GM12878 (cell line): ENCODE measurements at regions not wholly inside any gene's neighbourhood (a gene's known extent, or its start where the extent isn't known, plus 50 kb on each side); places are given as distances from the start of the nearest gene placed in this dataset.

ENCODE experiments used
- ATAC-seq: fragments of 200-7000 bp; cut with Tn5 transposase; 3 replicates; pipeline ENCODE4 v1.9.1; 2020; ENCODE audit warnings: mild to moderate bottlenecking, moderate library complexity
- BruUV-seq: library from RNA; stranded (reverse); fragments of 400-500 nt; replicated peaks from 2 replicates; lab custom pipeline; 2021; lab: Mats Ljungman, UMichigan
- CTCF ChIA-PET: fragments of 300-600 bp; sonication (Branson Sonifier 250); formaldehyde crosslinking; extraction: SDS; loops from one replicate; lab custom pipeline; 2021; ENCODE audit warnings: inconsistent platforms; lab: Yijun Ruan, JAX
- POLR2A ChIA-PET: fragments of 350-600 bp; formaldehyde crosslinking; extraction: SDS; loops from one replicate; lab custom pipeline; 2021; ENCODE audit warnings: inconsistent platforms; lab: Charles Lee
- RAD21 ChIA-PET: fragments of 300-600 bp; sonication (Branson Sonifier 250); formaldehyde crosslinking; loops from one replicate; lab custom pipeline; 2023; ENCODE audit warnings: antibody characterized with exemption; ENCODE audit not compliant: unreplicated experiment; lab: Charles Lee
- SMC1A ChIA-PET: fragments of 300-600 bp; sonication (Branson Sonifier 250); formaldehyde crosslinking; loops from one replicate; lab custom pipeline; 2023; ENCODE audit not compliant: unreplicated experiment, uncharacterized antibody; lab: Charles Lee
- DNase-seq: peaks from one replicate; pipeline ENCODE4 v3.0.0-alpha.2; 2011; ENCODE audit warnings: low read depth, low spot score
- FAIRE-seq: peaks from 3 replicates; lab custom pipeline; 2011; peaks lifted over from hg19 to GRCh38; lab: Jason Lieb, UNC
- H2AFZ ChIP-seq: 2 replicates; pipeline ENCODE4 v1.6.0; 2011; ENCODE audit warnings: low read depth, low read length, control low read depth; ENCODE audit not compliant: control insufficient read depth
- H3K27ac ChIP-seq: 2 replicates; pipeline ENCODE4 v1.5.1; 2011; ENCODE audit warnings: control low read depth; ENCODE audit not compliant: control insufficient read depth, insufficient read depth
- H3K27me3 ChIP-seq, 2 experiments: replicated peaks in 1 of 2; 2 replicates each; pipeline versions ENCODE4 v1.6.0 to v1.6.1; 2011; ENCODE audit warnings: low read length in 1 of 2; ENCODE audit not compliant: control insufficient read depth in 2 of 2, insufficient read depth in 2 of 2
- H3K36me3 ChIP-seq, 2 experiments: 2 replicates each; pipeline ENCODE4 v1.5.1; 2011; ENCODE audit warnings: low read length in 1 of 2; ENCODE audit not compliant: control insufficient read depth in 2 of 2, insufficient read depth in 2 of 2
- H3K4me1 ChIP-seq: 2 replicates; pipeline ENCODE4 v1.6.1; 2011; ENCODE audit warnings: mild to moderate bottlenecking, low read length, moderate library complexity, mixed read lengths; ENCODE audit not compliant: control insufficient read depth, insufficient read depth
- H3K4me2 ChIP-seq: 2 replicates; pipeline ENCODE4 v1.6.0; 2011; ENCODE audit warnings: control low read depth; ENCODE audit not compliant: control insufficient read depth, insufficient read depth
- H3K4me3 ChIP-seq: fragments of 200-600 bp; sonication (generic); 2 replicates; pipeline ENCODE4 v1.5.1; 2016
- H3K79me2 ChIP-seq: 2 replicates; pipeline ENCODE4 v1.6.0; 2011; ENCODE audit warnings: low read length; ENCODE audit not compliant: control insufficient read depth, insufficient read depth
- H3K9ac ChIP-seq: 2 replicates; pipeline ENCODE4 v1.8.0; 2011; ENCODE audit warnings: low read length, control low read depth, mixed read lengths; ENCODE audit not compliant: control insufficient read depth, insufficient read depth
- H3K9me3 ChIP-seq: replicated peaks from 3 replicates; pipeline ENCODE4 v1.5.1; 2011; ENCODE audit warnings: mild to moderate bottlenecking, low read length; ENCODE audit not compliant: control insufficient read depth, insufficient read depth
- H4K20me1 ChIP-seq: 2 replicates; pipeline ENCODE4 v1.6.0; 2011; ENCODE audit not compliant: control insufficient read depth, insufficient read depth
- SMC3 ChIP-seq: IDR thresholded peaks from 2 replicates; pipeline ENCODE4 v1.6.1; 2011; ENCODE audit warnings: low read length, improper control_type of control experiment, borderline replicate concordance
- SP1 ChIP-seq: IDR thresholded peaks from one replicate; pipeline ENCODE4 v1.6.1; 2011; ENCODE audit warnings: low read depth, low read length
- ZBTB11 ChIP-seq: fragments of 450-650 bp; formaldehyde crosslinking; IDR thresholded peaks from 2 replicates; pipeline ENCODE4 v1.5.0; 2022; ENCODE audit warnings: mild to moderate bottlenecking, missing genetic modification characterization
- WGBS: methylation state at CpG from one replicate; pipeline ENCODE4 v1.1.6; 2016; ENCODE audit warnings: low lambda C conversion rate; ENCODE audit not compliant: insufficient replicate concordance, insufficient coverage; ENCODE audit errors: missing lambda C conversion rate; 5-methylcytosine and 5-hydroxymethylcytosine counted together
- in situ Hi-C: fragments of 300-500 bp; cut with MboI; formaldehyde crosslinking; loops from 9 replicates; pipeline ENCODE4 v1.14.3; 2018; ENCODE audit warnings: mixed read lengths
- intact Hi-C: fragments of 100-400 bp; cut with micrococcal nuclease; formaldehyde crosslinking; loops from one replicate; pipeline ENCODE4 v1.14.2; 2022; ENCODE audit not compliant: unreplicated experiment
- TF ChIP-seq, protein P1 (sequence below): fragments of 450-650 bp; IDR thresholded peaks from 2 replicates; pipeline ENCODE4 v1.6.1; 2017; ENCODE audit warnings: mild to moderate bottlenecking, moderate library complexity

DNA sequence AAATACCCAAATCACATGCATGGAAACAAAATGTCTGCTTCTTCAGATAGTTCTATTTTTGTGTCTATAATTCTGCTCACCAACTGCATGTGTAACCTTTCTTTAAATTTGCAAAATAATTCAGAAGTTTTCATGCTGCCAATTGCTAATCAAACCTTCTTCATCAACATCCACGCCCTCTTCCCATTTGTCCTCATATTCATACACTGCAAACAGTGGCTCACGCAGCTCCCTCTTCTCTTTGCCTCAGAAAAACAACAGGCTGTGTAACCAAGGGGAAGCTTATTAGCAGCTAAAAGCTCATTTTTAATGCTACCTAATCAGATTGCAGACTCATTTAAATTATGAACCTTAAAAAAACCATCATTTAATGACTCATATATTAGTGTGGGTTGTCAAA is 555.0 kb upstream of the EPHA7 start:
- Histone ChIP-seq H3K36me3 (no peaks in the 10 kb centered on the region), H4K20me1 (no peaks in the 10 kb centered on the region), H3K27ac (no peak overlapping the region), H3K4me2 (no peak overlapping the region), H3K4me3 (no peak overlapping the region), H3K4me1 (no peaks in the 10 kb centered on the region), H3K9ac (no peak overlapping the region), H3K27me3 (no peaks in the 10 kb centered on the region), H3K9me3 (no peaks in the 10 kb centered on the region), H3K79me2 (no peaks in the 10 kb centered on the region), H2AFZ (no peak overlapping the region)
- ChIA-PET SMC1A (no interaction called here), POLR2A (no interaction called here), RAD21 (no interaction called here), CTCF (no interaction called here)
- ATAC-seq (no peak), DNase-seq (no peak), FAIRE-seq (no peak)
- in situ Hi-C loops, result no loop called here
- TF ChIP-seq SMC3, result no peak
- intact Hi-C loops, result no loop called here
- 0% methylated on average over 2 of the region's 2 CpGs for WGBS
- no TSS peak for BruUV-seq

DNA sequence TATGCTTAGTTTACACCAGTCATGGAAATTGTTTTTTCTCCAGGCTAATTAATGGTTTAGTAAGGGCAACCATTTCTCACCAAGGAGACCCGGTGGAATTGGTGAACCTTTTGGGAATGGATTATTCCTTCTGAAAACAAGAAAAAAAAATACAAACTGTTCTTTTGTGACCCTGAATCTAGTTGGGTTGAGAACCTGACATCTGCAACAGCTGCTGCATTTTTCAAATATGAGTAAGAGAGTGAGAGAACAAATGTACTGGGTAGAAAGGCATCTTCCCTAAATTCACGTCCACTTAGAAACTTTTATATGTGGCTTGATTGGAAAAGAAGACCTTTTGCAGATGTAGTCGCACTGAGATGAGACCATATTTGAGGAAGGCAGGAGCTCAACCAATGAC is 553.4 kb upstream of the EPHA7 start:
- ATAC-seq (no peak), FAIRE-seq (no peak), DNase-seq (no peak)
- Histone ChIP-seq H2AFZ (no peak overlapping the region), H3K4me1 (no peaks in the 10 kb centered on the region), H3K9me3 (no peaks in the 10 kb centered on the region), H3K79me2 (no peaks in the 10 kb centered on the region), H3K9ac (no peak overlapping the region), H3K4me3 (no peak overlapping the region), H3K27me3 (no peaks in the 10 kb centered on the region), H3K36me3 (no peaks in the 10 kb centered on the region), H3K27ac (no peak overlapping the region), H4K20me1 (no peaks in the 10 kb centered on the region), H3K4me2 (no peak overlapping the region)
- SMC1A ChIA-PET, result no interaction called here
- intact Hi-C loops, result no loop called here
- TF ChIP-seq SP1 (no peak), ZBTB11 (CRISPR knock-in tag) (no peak)
- TF ChIP-seq, protein P1, sequence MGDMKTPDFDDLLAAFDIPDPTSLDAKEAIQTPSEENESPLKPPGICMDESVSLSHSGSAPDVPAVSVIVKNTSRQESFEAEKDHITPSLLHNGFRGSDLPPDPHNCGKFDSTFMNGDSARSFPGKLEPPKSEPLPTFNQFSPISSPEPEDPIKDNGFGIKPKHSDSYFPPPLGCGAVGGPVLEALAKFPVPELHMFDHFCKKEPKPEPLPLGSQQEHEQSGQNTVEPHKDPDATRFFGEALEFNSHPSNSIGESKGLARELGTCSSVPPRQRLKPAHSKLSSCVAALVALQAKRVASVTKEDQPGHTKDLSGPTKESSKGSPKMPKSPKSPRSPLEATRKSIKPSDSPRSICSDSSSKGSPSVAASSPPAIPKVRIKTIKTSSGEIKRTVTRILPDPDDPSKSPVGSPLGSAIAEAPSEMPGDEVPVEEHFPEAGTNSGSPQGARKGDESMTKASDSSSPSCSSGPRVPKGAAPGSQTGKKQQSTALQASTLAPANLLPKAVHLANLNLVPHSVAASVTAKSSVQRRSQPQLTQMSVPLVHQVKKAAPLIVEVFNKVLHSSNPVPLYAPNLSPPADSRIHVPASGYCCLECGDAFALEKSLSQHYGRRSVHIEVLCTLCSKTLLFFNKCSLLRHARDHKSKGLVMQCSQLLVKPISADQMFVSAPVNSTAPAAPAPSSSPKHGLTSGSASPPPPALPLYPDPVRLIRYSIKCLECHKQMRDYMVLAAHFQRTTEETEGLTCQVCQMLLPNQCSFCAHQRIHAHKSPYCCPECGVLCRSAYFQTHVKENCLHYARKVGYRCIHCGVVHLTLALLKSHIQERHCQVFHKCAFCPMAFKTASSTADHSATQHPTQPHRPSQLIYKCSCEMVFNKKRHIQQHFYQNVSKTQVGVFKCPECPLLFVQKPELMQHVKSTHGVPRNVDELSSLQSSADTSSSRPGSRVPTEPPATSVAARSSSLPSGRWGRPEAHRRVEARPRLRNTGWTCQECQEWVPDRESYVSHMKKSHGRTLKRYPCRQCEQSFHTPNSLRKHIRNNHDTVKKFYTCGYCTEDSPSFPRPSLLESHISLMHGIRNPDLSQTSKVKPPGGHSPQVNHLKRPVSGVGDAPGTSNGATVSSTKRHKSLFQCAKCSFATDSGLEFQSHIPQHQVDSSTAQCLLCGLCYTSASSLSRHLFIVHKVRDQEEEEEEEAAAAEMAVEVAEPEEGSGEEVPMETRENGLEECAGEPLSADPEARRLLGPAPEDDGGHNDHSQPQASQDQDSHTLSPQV, result no peak
- POLR2A ChIA-PET, result no interaction called here
- no TSS peak for BruUV-seq
- in situ Hi-C loops, result no loop called here
- CTCF ChIA-PET, result no interaction called here
- RAD21 ChIA-PET, result no interaction called here
- 15% methylated on average over 3 of the region's 3 CpGs for WGBS
